K562 (cell line): ENCODE measurements at regions not wholly inside any gene's neighbourhood (a gene's known extent, or its start where the extent isn't known, plus 50 kb on each side); places are given as distances from the start of the nearest gene placed in this dataset.

Experiments
- ATAC-seq: fragments of 200-7000 bp; cut with Tn5 transposase; 3 replicates; pipeline ENCODE4 v1.9.1; 2020; ENCODE audit warnings: moderate library complexity
- BruUV-seq: library from RNA; stranded (reverse); fragments of 400-500 nt; replicated peaks from 2 replicates; lab custom pipeline; 2021; lab: Mats Ljungman, UMichigan
- CTCF ChIA-PET: fragments of 300-600 bp; formaldehyde crosslinking; extraction: SDS; loops from one replicate; lab custom pipeline; 2021; ENCODE audit warnings: low intra/inter-chr PET ratio; lab: Yijun Ruan, JAX
- POLR2A ChIA-PET: fragments of 300-600, 350-650 bp; sonication (Branson Sonifier 250); formaldehyde crosslinking; extraction: SDS; loops from one replicate; lab custom pipeline; 2021; ENCODE audit warnings: antibody characterized with exemption, inconsistent platforms; lab: Yijun Ruan, JAX
- DNase-seq, 4 experiments: peaks; one replicate each; pipeline versions ENCODE4 v3.0.0 to v3.0.0-alpha.2; 2011 to 2018; ENCODE audit warnings: low spot score in 3 of 4, mixed read lengths in 3 of 4; ENCODE audit errors: extremely low read depth in 1 of 4
- FAIRE-seq: peaks from 2 replicates; lab custom pipeline; 2011; peaks lifted over from hg19 to GRCh38; lab: Jason Lieb, UNC
- H2AFZ ChIP-seq: 2 replicates; pipeline ENCODE4 v1.6.0; 2011; ENCODE audit warnings: low read depth, low read length, control low read depth, inconsistent platforms
- H3K27ac ChIP-seq: fragments of 200-600 bp; 3 replicates; pipeline ENCODE4 v1.8.0; 2011; ENCODE audit warnings: low read depth, mild to moderate bottlenecking, control low read depth, inconsistent platforms, low read length, moderate library complexity, mixed read lengths; ENCODE audit errors: extremely low read depth
- H3K27me3 ChIP-seq, 2 experiments: fragments of 300-600 bp in 1 of 2; 2 replicates in 1 of 2; 3 replicates in 1 of 2; pipeline versions ENCODE4 v1.6.0 to v1.8.0; 2011; ENCODE audit warnings: inconsistent platforms in 2 of 2, low read length in 2 of 2, mild to moderate bottlenecking in 1 of 2, mixed read lengths in 1 of 2, moderate library complexity in 1 of 2; ENCODE audit not compliant: control insufficient read depth in 2 of 2, insufficient read depth in 2 of 2
- H3K36me3 ChIP-seq: fragments of 300-600 bp; 3 replicates; pipeline ENCODE4 v1.8.0; 2011; ENCODE audit warnings: mild to moderate bottlenecking, low read length, inconsistent platforms; ENCODE audit not compliant: control insufficient read depth, insufficient read depth
- H3K4me1 ChIP-seq, 2 experiments: fragments of 200-600 bp in 1 of 2; replicated peaks in 1 of 2; 2 replicates in 1 of 2; 3 replicates in 1 of 2; pipeline versions ENCODE4 v1.5.1 to v1.8.0; 2011; ENCODE audit warnings: inconsistent platforms in 2 of 2, low read length in 2 of 2, mild to moderate bottlenecking in 1 of 2, mixed read lengths in 1 of 2, moderate library complexity in 1 of 2; ENCODE audit not compliant: control insufficient read depth in 2 of 2, insufficient read depth in 2 of 2
- H3K4me2 ChIP-seq: 2 replicates; pipeline ENCODE4 v1.6.1; 2011; ENCODE audit warnings: low read length, control low read depth, inconsistent platforms, mixed read lengths; ENCODE audit not compliant: insufficient read depth
- H3K4me3 ChIP-seq: fragments of 200-600 bp; sonication (generic), shearing (Covaris generic); 2 replicates; pipeline ENCODE4 v1.5.1; 2016; ENCODE audit warnings: control low read depth, inconsistent platforms
- H3K79me2 ChIP-seq: fragments of 200-600 bp; 3 replicates; pipeline ENCODE4 v1.8.0; 2011; ENCODE audit warnings: low read length, inconsistent platforms; ENCODE audit not compliant: control insufficient read depth, insufficient read depth
- H3K9ac ChIP-seq, 2 experiments: 2 replicates each; pipeline versions ENCODE4 v1.6.0 to v1.6.1; 2011; ENCODE audit warnings: low read depth in 2 of 2, low read length in 2 of 2, control low read depth in 1 of 2, inconsistent platforms in 1 of 2, mild to moderate bottlenecking in 1 of 2, mixed read lengths in 1 of 2; ENCODE audit not compliant: insufficient read depth in 1 of 2
- H3K9me1 ChIP-seq: one replicate; pipeline ENCODE4 v1.6.0; 2011; ENCODE audit warnings: inconsistent platforms, mild to moderate bottlenecking, low read length, moderate library complexity; ENCODE audit not compliant: control insufficient read depth, insufficient read depth
- H3K9me3 ChIP-seq: replicated peaks from 2 replicates; pipeline ENCODE4 v1.5.1; 2011; ENCODE audit warnings: low read depth, low read length, inconsistent platforms; ENCODE audit not compliant: control insufficient read depth, insufficient read depth
- H4K20me1 ChIP-seq: replicated peaks from 2 replicates; pipeline ENCODE4 v1.6.1; 2011; ENCODE audit warnings: low read length, inconsistent platforms, mixed read lengths; ENCODE audit not compliant: control insufficient read depth, insufficient read depth
- PRMT5 ChIP-seq: sonication (generic); formaldehyde crosslinking; IDR thresholded peaks from 2 replicates; pipeline ENCODE4 v1.5.0; 2020; ENCODE audit warnings: missing genetic modification reagents
- SRSF3 ChIP-seq: fragments of 200-400 bp; formaldehyde crosslinking; IDR thresholded peaks from 2 replicates; pipeline ENCODE4 v1.6.1; 2016; ENCODE audit warnings: mild to moderate bottlenecking, low read length, moderate library complexity; ENCODE audit not compliant: insufficient read depth
- ZNF263 ChIP-seq: sonication (generic); formaldehyde crosslinking; IDR thresholded peaks from 2 replicates; pipeline ENCODE4 v1.8.0; 2022; ENCODE audit warnings: mild to moderate bottlenecking, missing genetic modification reagents, borderline replicate concordance
- ZNF717 ChIP-seq: fragments of 250-450 bp; sonication (Bioruptor Pico); IDR thresholded peaks from 2 replicates; pipeline ENCODE4 v1.5.0; 2021
- WGBS: fragments of 100-300 bp; shearing (Covaris generic); methylation state at CpG from one replicate; pipeline ENCODE4 v1.1.6; 2016; ENCODE audit warnings: low coverage, mixed read lengths; ENCODE audit not compliant: insufficient coverage; ENCODE audit errors: missing lambda C conversion rate; 5-methylcytosine and 5-hydroxymethylcytosine counted together
- in situ Hi-C: fragments of 300-500 bp; cut with MboI; formaldehyde crosslinking; loops from 4 replicates; pipeline ENCODE4 v1.15.0; 2018; ENCODE audit warnings: inconsistent platforms, mixed read lengths
- intact Hi-C: fragments of 100-400 bp; cut with micrococcal nuclease; formaldehyde crosslinking; loops from 2 replicates; pipeline ENCODE4 v1.14.2; 2022
- TF ChIP-seq, protein P1 (sequence below): fragments of 250-450 bp; sonication (Bioruptor Pico); IDR thresholded peaks from 2 replicates; pipeline ENCODE4 v1.8.0; 2022; ENCODE audit warnings: moderate library complexity, mild to moderate bottlenecking, inconsistent platforms
- TF ChIP-seq, protein P2 (sequence below): fragments of 250-450 bp; sonication (Bioruptor Pico); IDR thresholded peaks from 2 replicates; pipeline ENCODE4 v1.8.0; 2022; ENCODE audit warnings: moderate library complexity, mild to moderate bottlenecking, inconsistent platforms

DNA sequence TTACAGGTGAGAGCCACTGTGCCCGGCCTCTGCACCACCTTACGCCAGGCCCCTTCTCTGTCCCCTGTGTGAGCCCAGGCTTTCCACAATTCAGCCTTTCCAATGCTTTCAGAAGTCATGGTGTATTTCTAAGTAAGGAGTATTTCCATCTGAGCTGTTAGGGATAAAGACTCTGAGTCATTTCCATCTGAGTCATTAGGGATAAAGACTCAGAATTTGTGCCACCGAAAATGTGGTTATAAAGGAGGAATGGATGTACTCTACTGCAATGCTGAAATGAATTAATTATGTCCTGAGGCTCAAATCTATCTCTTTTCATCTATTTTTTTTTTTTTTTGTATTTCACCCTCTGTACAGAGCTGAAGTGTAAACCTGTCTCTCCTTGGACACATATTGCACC, 84.0 kb downstream of the GATA3 start:
- no peak overlapping the region for H3K27ac ChIP-seq
- no peak overlapping the region for H3K4me3 ChIP-seq
- BruUV-seq, result no TSS peak
- ChIA-PET POLR2A (no interaction called here), CTCF (no interaction called here)
- intact Hi-C loops, result no loop called here
- no peak for DNase-seq
- 0% methylated on average over 3 of the region's 3 CpGs for WGBS
- TF ChIP-seq SRSF3, result no peak
- TF ChIP-seq, protein P1, sequence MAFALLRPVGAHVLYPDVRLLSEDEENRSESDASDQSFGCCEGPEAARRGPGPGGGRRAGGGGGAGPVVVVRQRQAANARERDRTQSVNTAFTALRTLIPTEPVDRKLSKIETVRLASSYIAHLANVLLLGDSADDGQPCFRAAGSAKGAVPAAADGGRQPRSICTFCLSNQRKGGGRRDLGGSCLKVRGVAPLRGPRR (CRISPR knock-in tag), result no peak
- no peak for TF ChIP-seq ZNF263 (CRISPR knock-in tag)
- TF ChIP-seq, protein P2, sequence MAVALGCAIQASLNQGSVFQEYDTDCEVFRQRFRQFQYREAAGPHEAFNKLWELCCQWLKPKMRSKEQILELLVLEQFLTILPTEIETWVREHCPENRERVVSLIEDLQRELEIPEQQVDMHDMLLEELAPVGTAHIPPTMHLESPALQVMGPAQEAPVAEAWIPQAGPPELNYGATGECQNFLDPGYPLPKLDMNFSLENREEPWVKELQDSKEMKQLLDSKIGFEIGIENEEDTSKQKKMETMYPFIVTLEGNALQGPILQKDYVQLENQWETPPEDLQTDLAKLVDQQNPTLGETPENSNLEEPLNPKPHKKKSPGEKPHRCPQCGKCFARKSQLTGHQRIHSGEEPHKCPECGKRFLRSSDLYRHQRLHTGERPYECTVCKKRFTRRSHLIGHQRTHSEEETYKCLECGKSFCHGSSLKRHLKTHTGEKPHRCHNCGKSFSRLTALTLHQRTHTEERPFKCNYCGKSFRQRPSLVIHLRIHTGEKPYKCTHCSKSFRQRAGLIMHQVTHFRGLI (CRISPR knock-in tag), result no peak
- TF ChIP-seq PRMT5 (CRISPR knock-in tag), result no peak
- no peak for TF ChIP-seq ZNF717
- no peak for ATAC-seq
- no peaks in the 10 kb centered on the region for H3K36me3 ChIP-seq
- no peak overlapping the region for H3K9ac ChIP-seq
- no peaks in the 10 kb centered on the region for H3K9me3 ChIP-seq
- H3K4me1 ChIP-seq, result no peaks in the 10 kb centered on the region; a peak in 1 of 5 replicates
- FAIRE-seq, result no peak
- no peak overlapping the region for H3K4me2 ChIP-seq
- H3K79me2 ChIP-seq, result no peaks in the 10 kb centered on the region
- H4K20me1 ChIP-seq, result no peaks in the 10 kb centered on the region
- H2AFZ ChIP-seq, result no peak overlapping the region
- in situ Hi-C loops, result no loop called here
- H3K9me1 ChIP-seq, result no peaks in the 10 kb centered on the region
- H3K27me3 ChIP-seq, result peaks cover 0 to 2% of the 10 kb centered on the region in 2 experiments; a peak in 2 of 5 replicates
